NT2/D1 (cell line): ENCODE measurements at regions not wholly inside any gene's neighbourhood (a gene's known extent, or its start where the extent isn't known, plus 50 kb on each side); places are given as distances from the start of the nearest gene placed in this dataset.

Experiments
- SUZ12 ChIP-seq: IDR thresholded peaks from 2 replicates; pipeline ENCODE4 v1.6.1; 2011; ENCODE audit not compliant: insufficient read length, insufficient read depth; ENCODE audit errors: extremely low read depth
- YY1 ChIP-seq: IDR thresholded peaks from 2 replicates; pipeline ENCODE4 v1.6.1; 2011; ENCODE audit not compliant: insufficient read length, insufficient read depth
- ZNF274 ChIP-seq: IDR thresholded peaks from 2 replicates; pipeline ENCODE4 v1.6.1; 2011; ENCODE audit warnings: mild to moderate bottlenecking, low read depth, low read length

DNA sequence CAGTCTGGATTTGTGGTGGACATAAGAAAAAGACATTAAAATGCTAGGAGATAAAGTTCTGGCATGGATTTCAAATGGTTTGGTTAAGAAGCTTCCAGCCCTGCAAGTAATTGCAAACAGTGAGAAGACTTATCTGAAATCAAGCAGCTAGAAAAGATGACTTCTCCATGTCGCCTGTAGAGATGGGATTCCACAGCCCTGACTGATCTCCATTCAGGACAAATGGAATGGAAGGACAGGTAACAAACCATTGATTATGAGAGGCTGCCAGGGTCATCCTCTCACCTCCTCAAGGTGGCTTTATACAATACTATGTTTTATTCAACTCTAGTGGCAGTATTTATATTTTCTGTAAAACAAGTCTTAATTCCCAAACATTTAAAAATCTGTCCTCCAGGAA, 237.9 kb downstream of the HLX start:
- TF ChIP-seq SUZ12 (no peak), YY1 (no peak), ZNF274 (no peak)
